Psoas muscle (tissue), 7 donors: ENCODE measurements at regions not wholly inside any gene's neighbourhood (a gene's known extent, or its start where the extent isn't known, plus 50 kb on each side); places are given as distances from the start of the nearest gene placed in this dataset.

Source experiments
- ATAC-seq, 4 donors: fragments of 200-7000 bp; cut with Tn5 transposase; one replicate each; pipeline ENCODE4 v1.9.1; 2020; ENCODE audit warnings: moderate library complexity in 3 of 4, mild to moderate bottlenecking in 2 of 4
- DNase-seq, 2 donors: peaks; one replicate each; pipeline ENCODE4 v3.0.0-alpha.2; 2020
- H3K27ac ChIP-seq: fragments of 200-600 bp; one replicate; pipeline ENCODE4 v1.8.0; 2022
- H3K27me3 ChIP-seq, 3 donors: fragments of 200-600 bp in 1 of 3; one replicate each; pipeline versions ENCODE4 v1.6.1 to v1.8.0; 2013 to 2022; ENCODE audit warnings: low read length in 2 of 3, mild to moderate bottlenecking in 2 of 3, moderate library complexity in 1 of 3; ENCODE audit not compliant: insufficient read depth in 3 of 3
- H3K36me3 ChIP-seq, 2 donors: fragments of 200-600 bp in 1 of 2; one replicate each; pipeline versions ENCODE4 v1.6.1 to v1.8.0; 2013 to 2022; ENCODE audit warnings: low read depth in 1 of 2, mild to moderate bottlenecking in 1 of 2, moderate library complexity in 1 of 2; ENCODE audit not compliant: insufficient read depth in 1 of 2
- H3K4me1 ChIP-seq: fragments of 200-600 bp; one replicate; pipeline ENCODE4 v1.8.0; 2022
- H3K4me3 ChIP-seq: fragments of 200-600 bp; one replicate; pipeline ENCODE4 v1.8.0; 2022; ENCODE audit warnings: mild to moderate bottlenecking
- H3K9me3 ChIP-seq: fragments of 200-600 bp; one replicate; pipeline ENCODE4 v1.8.0; 2022
- CTCF ChIP-seq: fragments of 200-600 bp; IDR thresholded peaks from one replicate; pipeline ENCODE4 v1.8.0; 2022; ENCODE audit warnings: antibody characterized with exemption
- WGBS, 3 donors: extraction: QIAGEN DNeasy Blood & Tissue Kit; methylation state at CpG; one replicate each; pipeline versions ENCODE4 v1.1.6 to v1.1.7; 2013; 5-methylcytosine and 5-hydroxymethylcytosine counted together
- intact Hi-C, 2 donors: fragments of 100-400 bp; cut with DNase I; formaldehyde crosslinking; loops; one replicate each; pipeline versions ENCODE4 v1.11.0 to v1.14.2; 2022
- donor health status: healthy with polysubstance abuse.
- donor health status: DM: no; HTN: no; CAD: no; lungs with moderate emphysema.
- donor health status: Bipolar disorder and iron deficiency.
- donor health status: healthy.
- donor health status: DM: yes; HTN: yes; CAD: no.
- donor health status: DM: no; HTN: no; CAD: no.
- donor health status: DM: yes; HTN: yes; CAD: no.

GRCh38 chr7:10038351-10038750 is 935.3 kb upstream of the PHF14 start:
- intact Hi-C loops, result loop anchor here in 1 of 2 donors (2.0 to 10.0 kb wide), 2 partner anchors 34 to 376 kb away; no protein-coding TSS in a partner anchor

GRCh38 chr7:10040674-10041073 is 933.0 kb upstream of the PHF14 start:
- no peak overlapping the region for H3K4me3 ChIP-seq
- DNase-seq, result no peak
- no peak overlapping the region for H3K27ac ChIP-seq
- TF ChIP-seq CTCF, result no peak
- no peaks in the 10 kb centered on the region for H3K27me3 ChIP-seq
- H3K9me3 ChIP-seq, result no peaks in the 10 kb centered on the region
- no peak for ATAC-seq
- no peaks in the 10 kb centered on the region for H3K4me1 ChIP-seq
- intact Hi-C loops, result no loop called here
- no peaks in the 10 kb centered on the region for H3K36me3 ChIP-seq
- 78 to 82% (median 80%) methylated on average over 3 of the region's 3 CpGs for WGBS, 3 donors

More at GRCh38 chr7:10038351-10038750, 935.3 kb upstream of the PHF14 start:
- WGBS, 3 donors, result 47 to 59% (median 52%) methylated on average over 1 of the region's 1 CpG
- no peak for ATAC-seq
- Histone ChIP-seq H3K9me3 (no peaks in the 10 kb centered on the region), H3K36me3 (no peaks in the 10 kb centered on the region), H3K27ac (no peak overlapping the region), H3K4me3 (no peak overlapping the region), H3K27me3 (no peaks in the 10 kb centered on the region), H3K4me1 (no peaks in the 10 kb centered on the region)
- DNase-seq, result no peak
- TF ChIP-seq CTCF, result no peak

GRCh38 chr7:10070899-10071298 is 902.8 kb upstream of the PHF14 start:
- intact Hi-C loops, result no loop called here

GRCh38 chr7:10075866-10076265 is 897.8 kb upstream of the PHF14 start:
- DNase-seq (no peak), ATAC-seq (no peak)
- H3K36me3 ChIP-seq, result no peaks in the 10 kb centered on the region
- WGBS, 3 donors, result 82 to 86% (median 83%) methylated on average over 3 of the region's 3 CpGs
- H3K27me3 ChIP-seq, result no peaks in the 10 kb centered on the region
- H3K27ac ChIP-seq, result no peak overlapping the region
- H3K9me3 ChIP-seq, result no peaks in the 10 kb centered on the region
- H3K4me1 ChIP-seq, result no peaks in the 10 kb centered on the region
- no peak for TF ChIP-seq CTCF
- H3K4me3 ChIP-seq, result no peak overlapping the region
- intact Hi-C loops, result no loop called here

More at GRCh38 chr7:10070899-10071298, 902.8 kb upstream of the PHF14 start:
- ATAC-seq, result no peak
- no peak for DNase-seq
- H3K9me3 ChIP-seq, result no peaks in the 10 kb centered on the region
- no peaks in the 10 kb centered on the region for H3K36me3 ChIP-seq
- H3K27ac ChIP-seq, result no peak overlapping the region
- H3K27me3 ChIP-seq, result no peaks in the 10 kb centered on the region
- no peaks in the 10 kb centered on the region for H3K4me1 ChIP-seq
- no peak overlapping the region for H3K4me3 ChIP-seq
- no peak for TF ChIP-seq CTCF

GRCh38 chr7:10076660-10077300 is 896.9 kb upstream of the PHF14 start:
- WGBS, 3 donors, result 59 to 78% (median 76%) methylated on average over 4 of the region's 4 CpGs
- intact Hi-C loops, result no loop called here

More at GRCh38 chr7:10076660-10077300, 896.9 kb upstream of the PHF14 start:
- ATAC-seq, result no peak
- Histone ChIP-seq H3K36me3 (no peaks in the 10 kb centered on the region), H3K27ac (no peak overlapping the region), H3K4me1 (no peaks in the 10 kb centered on the region), H3K4me3 (no peak overlapping the region), H3K27me3 (no peaks in the 10 kb centered on the region), H3K9me3 (no peaks in the 10 kb centered on the region)
- no peak for DNase-seq
- TF ChIP-seq CTCF, result no peak
